PC-3 (cell line): ENCODE measurements at regions not wholly inside any gene's neighbourhood (a gene's known extent, or its start where the extent isn't known, plus 50 kb on each side); places are given as distances from the start of the nearest gene placed in this dataset.

Source experiments
- ATAC-seq: fragments of 200-7000 bp; cut with Tn5 transposase; 2 replicates; pipeline ENCODE4 v1.9.1; 2020; ENCODE audit warnings: mild to moderate bottlenecking, moderate library complexity
- BruUV-seq: library from RNA; stranded (reverse); fragments of 400-500 nt; replicated peaks from 2 replicates; lab custom pipeline; 2021; lab: Mats Ljungman, UMichigan
- CTCF ChIA-PET: fragments of 300-600 bp; sonication (Branson Sonifier 250); formaldehyde crosslinking; loops from one replicate; lab custom pipeline; 2022; ENCODE audit warnings: antibody characterized with exemption; lab: Charles Lee
- POLR2A ChIA-PET: fragments of 300-600 bp; sonication (Branson Sonifier 250); formaldehyde crosslinking; loops from one replicate; lab custom pipeline; 2022; ENCODE audit warnings: antibody characterized with exemption; ENCODE audit not compliant: unreplicated experiment; lab: Charles Lee
- DNase-seq: peaks from one replicate; pipeline ENCODE4 v3.0.0-alpha.2; 2015
- H2AFZ ChIP-seq: fragments of 300-600 bp; sonication (generic); 2 replicates; pipeline ENCODE4 v1.6.0; 2016; ENCODE audit warnings: antibody characterized with exemption, low read length
- H3F3A ChIP-seq: fragments of 300-600 bp; sonication (generic); one replicate; pipeline ENCODE4 v1.6.0; 2017; ENCODE audit warnings: antibody characterized with exemption, low read length, control low read depth, mild to moderate bottlenecking; ENCODE audit not compliant: unreplicated experiment
- H3K27ac ChIP-seq: fragments of 300-600 bp; sonication (generic); 2 replicates; pipeline ENCODE4 v1.5.1; 2016; ENCODE audit warnings: mild to moderate bottlenecking, low read length
- H3K27me3 ChIP-seq: fragments of 300-600 bp; sonication (generic); 2 replicates; pipeline ENCODE4 v1.6.1; 2016; ENCODE audit warnings: low read length, mixed read lengths
- H3K36me3 ChIP-seq: fragments of 300-600 bp; sonication (generic); 2 replicates; pipeline ENCODE4 v1.6.1; 2016; ENCODE audit warnings: low read depth, mixed run types, low read length, mixed read lengths
- H3K4me1 ChIP-seq: fragments of 300-600 bp; sonication (generic); 2 replicates; pipeline ENCODE4 v1.5.1; 2016; ENCODE audit warnings: low read length; ENCODE audit not compliant: insufficient read depth
- H3K4me2 ChIP-seq: fragments of 300-600 bp; sonication (generic); 2 replicates; pipeline ENCODE4 v1.6.0; 2016; ENCODE audit warnings: low read length
- H3K4me3 ChIP-seq: fragments of 300-600 bp; sonication (generic); 2 replicates; pipeline ENCODE4 v1.5.1; 2016; ENCODE audit warnings: mild to moderate bottlenecking, low read length, mixed read lengths
- H3K79me2 ChIP-seq: fragments of 300-600 bp; sonication (generic); 2 replicates; pipeline ENCODE4 v1.6.1; 2017; ENCODE audit warnings: low read length, mixed read lengths
- H3K9ac ChIP-seq: fragments of 300-600 bp; sonication (generic); 2 replicates; pipeline ENCODE4 v1.6.0; 2016; ENCODE audit warnings: mild to moderate bottlenecking, low read length
- H3K9me2 ChIP-seq: fragments of 300-600 bp; sonication (generic); replicated peaks from 2 replicates; pipeline ENCODE4 v1.6.1; 2016; ENCODE audit warnings: mixed run types, low read length, mixed read lengths
- H3K9me3 ChIP-seq: fragments of 300-600 bp; sonication (generic); 2 replicates; pipeline ENCODE4 v1.6.1; 2016; ENCODE audit warnings: low read length, mixed read lengths
- H4K20me1 ChIP-seq: fragments of 300-600 bp; sonication (generic); 2 replicates; pipeline ENCODE4 v1.6.1; 2016; ENCODE audit warnings: low read length, mixed read lengths
- EZH2 ChIP-seq: fragments of 300-600 bp; sonication (generic); IDR thresholded peaks from one replicate; pipeline ENCODE4 v1.6.1; 2017; ENCODE audit warnings: antibody characterized with exemption, mild to moderate bottlenecking, low read length; ENCODE audit not compliant: unreplicated experiment
- EZH2phosphoT487 ChIP-seq: fragments of 300-600 bp; sonication (generic); IDR thresholded peaks from 2 replicates; pipeline ENCODE4 v1.6.1; 2018; ENCODE audit warnings: mild to moderate bottlenecking, antibody characterized with exemption, low read length, borderline replicate concordance
- intact Hi-C: fragments of 100-400 bp; cut with micrococcal nuclease; formaldehyde crosslinking; loops from 2 replicates; pipeline ENCODE4 v1.9.0; 2023
- TF ChIP-seq, protein P1 (sequence below): fragments of 300-600 bp; sonication (generic); conservative IDR thresholded peaks from 2 replicates; pipeline ENCODE4 v1.5.1; 2017; ENCODE audit warnings: antibody characterized with exemption, low read depth, mild to moderate bottlenecking, low read length

DNA sequence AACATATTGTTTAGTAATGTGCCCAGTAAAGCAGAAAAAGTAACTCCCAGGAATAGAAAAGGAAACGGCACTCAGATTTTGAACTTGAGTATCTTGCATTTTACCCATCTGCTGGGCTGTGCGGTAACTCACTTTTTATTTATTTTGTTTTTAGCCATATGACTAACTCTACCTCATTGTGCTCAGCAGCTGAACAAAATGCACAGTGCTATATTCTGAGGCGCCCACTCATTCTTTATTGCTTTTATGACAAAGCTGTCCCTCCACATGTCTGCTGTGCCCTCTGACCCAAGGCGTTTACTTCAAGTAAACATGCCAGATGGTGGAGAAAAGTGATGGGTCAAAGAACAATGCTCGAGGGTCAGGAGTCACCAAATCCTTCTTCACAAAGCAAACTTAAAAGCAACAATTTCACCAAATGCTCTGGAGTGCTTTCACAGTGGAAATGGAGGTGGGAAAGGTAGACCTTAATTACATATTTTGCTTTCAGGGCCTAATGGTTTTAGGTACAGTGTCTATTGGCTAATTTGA is 215.2 kb upstream of the ELAVL2 start:
- no peak overlapping the region for H2AFZ ChIP-seq
- no peak overlapping the region for H3K9ac ChIP-seq
- no peaks in the 10 kb centered on the region for H3K4me1 ChIP-seq
- no peak overlapping the region for H3K4me2 ChIP-seq
- H3K36me3 ChIP-seq = no peaks in the 10 kb centered on the region
- no peaks in the 10 kb centered on the region for H3K79me2 ChIP-seq
- H3K4me3 ChIP-seq = no peak overlapping the region
- no peaks in the 10 kb centered on the region for H3K27me3 ChIP-seq
- no peaks in the 10 kb centered on the region for H3F3A ChIP-seq
- ChIA-PET POLR2A (no interaction called here), CTCF (no interaction called here)
- no peak overlapping the region for H3K27ac ChIP-seq
- no peak for DNase-seq
- BruUV-seq = no TSS peak
- intact Hi-C loops = no loop called here
- no peaks in the 10 kb centered on the region for H3K9me2 ChIP-seq
- H3K9me3 ChIP-seq = no peaks in the 10 kb centered on the region
- peak; percentile 59; the same call in 1 of the 2 replicates for ATAC-seq
- TF ChIP-seq EZH2phosphoT487 = no peak
- TF ChIP-seq, protein P1, sequence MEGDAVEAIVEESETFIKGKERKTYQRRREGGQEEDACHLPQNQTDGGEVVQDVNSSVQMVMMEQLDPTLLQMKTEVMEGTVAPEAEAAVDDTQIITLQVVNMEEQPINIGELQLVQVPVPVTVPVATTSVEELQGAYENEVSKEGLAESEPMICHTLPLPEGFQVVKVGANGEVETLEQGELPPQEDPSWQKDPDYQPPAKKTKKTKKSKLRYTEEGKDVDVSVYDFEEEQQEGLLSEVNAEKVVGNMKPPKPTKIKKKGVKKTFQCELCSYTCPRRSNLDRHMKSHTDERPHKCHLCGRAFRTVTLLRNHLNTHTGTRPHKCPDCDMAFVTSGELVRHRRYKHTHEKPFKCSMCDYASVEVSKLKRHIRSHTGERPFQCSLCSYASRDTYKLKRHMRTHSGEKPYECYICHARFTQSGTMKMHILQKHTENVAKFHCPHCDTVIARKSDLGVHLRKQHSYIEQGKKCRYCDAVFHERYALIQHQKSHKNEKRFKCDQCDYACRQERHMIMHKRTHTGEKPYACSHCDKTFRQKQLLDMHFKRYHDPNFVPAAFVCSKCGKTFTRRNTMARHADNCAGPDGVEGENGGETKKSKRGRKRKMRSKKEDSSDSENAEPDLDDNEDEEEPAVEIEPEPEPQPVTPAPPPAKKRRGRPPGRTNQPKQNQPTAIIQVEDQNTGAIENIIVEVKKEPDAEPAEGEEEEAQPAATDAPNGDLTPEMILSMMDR = no peak
- TF ChIP-seq EZH2 = no peak
- no peaks in the 10 kb centered on the region for H4K20me1 ChIP-seq

DNA sequence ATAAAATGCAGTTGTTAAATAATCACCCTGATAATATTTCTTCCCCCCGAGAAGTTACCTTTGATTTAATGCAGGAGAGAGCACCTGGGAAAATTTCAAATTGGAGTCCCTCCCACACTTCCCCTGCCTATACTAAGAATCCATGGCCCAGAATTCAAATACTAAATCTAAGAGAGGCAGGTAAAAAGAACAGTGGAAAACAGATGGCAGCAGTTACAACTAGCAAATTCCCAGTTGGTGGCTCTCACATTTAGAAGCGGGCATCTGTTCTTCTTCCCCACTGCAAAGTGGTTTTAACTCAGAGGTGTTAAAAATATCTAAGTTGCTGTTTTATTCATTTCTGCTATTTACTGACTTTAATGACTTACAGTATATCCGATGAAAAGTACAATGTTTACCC is 210.4 kb upstream of the ELAVL2 start:
- ChIA-PET POLR2A (no interaction called here), CTCF (no interaction called here)
- Histone ChIP-seq H3K4me1 (no peaks in the 10 kb centered on the region), H3K9me3 (no peaks in the 10 kb centered on the region), H3K79me2 (no peaks in the 10 kb centered on the region), H4K20me1 (no peaks in the 10 kb centered on the region), H3K27ac (no peak overlapping the region), H3K9me2 (no peaks in the 10 kb centered on the region), H3K27me3 (0 out of 2 replicates have a peak, but pooled peaks cover 3% of the 10 kb centered on the region), H3K4me3 (no peak overlapping the region), H3K9ac (no peak overlapping the region), H3K36me3 (no peaks in the 10 kb centered on the region), H3K4me2 (no peak overlapping the region), H2AFZ (no peak overlapping the region), H3F3A (no peaks in the 10 kb centered on the region)
- intact Hi-C loops = no loop called here
- TF ChIP-seq, protein P1 = no peak
- no peak for TF ChIP-seq EZH2phosphoT487
- no peak for TF ChIP-seq EZH2
- no peak for ATAC-seq
- no TSS peak for BruUV-seq
- no peak for DNase-seq

DNA sequence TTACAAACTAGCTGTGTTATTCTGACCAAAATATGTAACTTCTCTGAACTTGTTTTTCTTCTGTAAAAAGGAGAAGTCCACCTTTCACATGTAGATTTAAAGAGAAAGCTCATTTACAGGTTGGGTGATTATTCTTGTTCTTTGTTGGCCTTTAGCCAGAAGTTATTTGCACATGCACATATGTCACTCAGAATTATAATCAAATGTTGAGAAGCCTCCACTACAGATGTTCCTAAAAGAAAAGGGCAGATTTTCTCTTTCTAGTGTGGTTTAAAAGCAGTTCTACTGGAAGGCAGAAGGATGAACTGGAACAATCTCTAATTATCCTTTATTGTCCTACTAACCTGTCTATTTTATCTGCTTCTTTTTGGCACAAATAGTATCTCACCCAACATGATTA is 209.8 kb upstream of the ELAVL2 start:
- BruUV-seq = no TSS peak
- H3K36me3 ChIP-seq = no peaks in the 10 kb centered on the region
- H3K79me2 ChIP-seq = no peaks in the 10 kb centered on the region
- ChIA-PET CTCF (no interaction called here), POLR2A (no interaction called here)
- H2AFZ ChIP-seq = no peak overlapping the region
- no peaks in the 10 kb centered on the region for H4K20me1 ChIP-seq
- ATAC-seq (no peak), DNase-seq (no peak)
- no peak overlapping the region for H3K4me2 ChIP-seq
- TF ChIP-seq EZH2 (no peak), EZH2phosphoT487 (no peak)
- TF ChIP-seq, protein P1 = no peak
- H3K9me3 ChIP-seq = no peaks in the 10 kb centered on the region
- H3K27me3 ChIP-seq = 0 out of 2 replicates have a peak, but pooled peaks cover 3% of the 10 kb centered on the region
- no peaks in the 10 kb centered on the region for H3F3A ChIP-seq
- no peak overlapping the region for H3K4me3 ChIP-seq
- H3K27ac ChIP-seq = no peak overlapping the region
- no peak overlapping the region for H3K9ac ChIP-seq
- no peaks in the 10 kb centered on the region for H3K9me2 ChIP-seq
- intact Hi-C loops = no loop called here
- no peaks in the 10 kb centered on the region for H3K4me1 ChIP-seq
